Spinal cord (tissue), 9 donors: ENCODE measurements at regions not wholly inside any gene's neighbourhood (a gene's known extent, or its start where the extent isn't known, plus 50 kb on each side); places are given as distances from the start of the nearest gene placed in this dataset.
A peak's percentile ranks its signal among the peaks of the same experiment; 100 is the strongest.

ENCODE experiments used
- DNase-seq, 6 donors: peaks; one replicate each; pipeline versions ENCODE4 v3.0.0 to v3.0.0-alpha.2; 2013 to 2015; ENCODE audit warnings: low spot score in 6 of 6, low read depth in 4 of 6
- H3K27ac ChIP-seq: one replicate; pipeline ENCODE4 v1.5.1; 2013; ENCODE audit warnings: low read depth, low read length, control low read depth
- H3K27me3 ChIP-seq: one replicate; pipeline ENCODE4 v1.6.1; 2013; ENCODE audit warnings: low read length; ENCODE audit not compliant: control insufficient read depth, insufficient read depth
- H3K36me3 ChIP-seq: one replicate; pipeline ENCODE4 v1.6.1; 2013; ENCODE audit warnings: low read length; ENCODE audit not compliant: control insufficient read depth, insufficient read depth
- H3K4me1 ChIP-seq: one replicate; pipeline ENCODE4 v1.6.1; 2013; ENCODE audit warnings: low read length; ENCODE audit not compliant: control insufficient read depth, insufficient read depth
- H3K4me3 ChIP-seq: one replicate; pipeline ENCODE4 v1.5.1; 2013; ENCODE audit warnings: low read depth, low read length, control low read depth
- H3K9me3 ChIP-seq: one replicate; pipeline ENCODE4 v1.6.1; 2013; ENCODE audit warnings: low read length; ENCODE audit not compliant: control insufficient read depth, insufficient read depth
- whole genome bisulfite sequencing: methylation state at CpG from one replicate; pipeline ENCODE4 v1.1.5; 2013; ENCODE audit warnings: missing lambda C conversion rate; ENCODE audit not compliant: insufficient coverage; 5-methylcytosine and 5-hydroxymethylcytosine counted together
- donor health status: healthy.

DNA sequence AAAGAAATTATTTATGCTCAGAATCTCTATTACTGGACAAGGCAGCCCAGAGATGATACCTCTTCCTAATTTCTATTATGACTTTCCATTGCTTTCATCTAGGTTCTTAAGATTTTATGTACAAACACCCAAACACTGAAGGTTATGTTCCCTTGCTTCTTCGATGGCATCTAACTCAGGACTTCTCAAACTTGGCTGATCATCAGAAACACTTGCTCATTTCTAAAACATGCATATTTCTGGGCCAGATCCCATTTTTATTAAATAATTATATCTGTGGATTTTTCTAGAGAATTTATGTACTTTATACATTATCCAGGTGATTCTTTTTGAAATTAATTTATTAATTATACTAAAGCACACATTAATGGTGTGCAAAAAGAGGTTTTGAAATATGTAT lies 482.4 kb upstream of the NR2F2 start:
- Histone ChIP-seq H3K27me3 (no peaks in the 10 kb centered on the region), H3K36me3 (no peaks in the 10 kb centered on the region), H3K4me3 (no peak overlapping the region), H3K9me3 (no peaks in the 10 kb centered on the region), H3K4me1 (no peaks in the 10 kb centered on the region), H3K27ac (no peak overlapping the region)
- no peak for DNase-seq
- no CpG with 5 or more reads among the region's 1 CpG for WGBS

DNA sequence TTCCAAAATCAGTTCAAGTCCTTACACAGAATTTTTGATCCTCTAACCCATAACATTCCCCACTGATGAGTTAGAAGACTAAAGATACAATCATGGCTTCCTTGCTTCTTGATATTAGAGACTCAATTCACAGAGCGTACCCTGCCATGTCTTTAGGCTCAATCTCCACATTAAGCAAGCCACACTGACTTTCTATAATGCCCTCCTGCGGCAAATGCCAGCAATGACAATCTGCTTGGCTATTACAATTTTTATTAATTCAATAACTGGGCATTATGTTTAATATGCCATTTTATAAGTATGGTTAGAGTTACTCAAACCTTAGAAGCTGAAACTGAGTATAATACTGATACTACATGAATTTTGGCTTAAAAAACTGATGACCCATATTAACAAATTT lies 479.7 kb upstream of the NR2F2 start:
- no peak overlapping the region for H3K4me3 ChIP-seq
- no peaks in the 10 kb centered on the region for H3K4me1 ChIP-seq
- no peak overlapping the region for H3K27ac ChIP-seq
- no peaks in the 10 kb centered on the region for H3K9me3 ChIP-seq
- no peak for DNase-seq
- H3K27me3 ChIP-seq: no peaks in the 10 kb centered on the region
- H3K36me3 ChIP-seq: no peaks in the 10 kb centered on the region
- no CpG with 5 or more reads among the region's 2 CpGs for WGBS

DNA sequence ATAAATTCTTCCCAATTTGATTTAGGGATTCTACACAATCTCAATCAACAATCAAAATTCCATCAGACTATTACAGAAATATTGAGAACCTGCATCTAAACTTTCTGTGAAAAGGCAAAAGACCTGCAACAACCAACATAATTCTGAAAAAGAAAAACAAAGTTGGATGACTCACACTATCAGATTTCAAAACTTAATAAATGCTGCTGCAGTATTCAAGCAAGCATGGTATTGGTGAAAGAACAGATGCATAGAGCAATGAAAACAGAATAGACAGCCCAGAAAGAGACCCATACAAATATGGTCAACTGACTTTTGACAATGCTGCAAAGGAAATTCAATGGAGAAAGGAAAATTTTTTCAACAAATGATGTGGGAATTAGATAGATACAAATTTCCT lies 477.1 kb upstream of the NR2F2 start:
- Histone ChIP-seq H3K36me3 (no peaks in the 10 kb centered on the region), H3K27ac (no peak overlapping the region), H3K4me3 (no peak overlapping the region), H3K4me1 (no peaks in the 10 kb centered on the region), H3K9me3 (no peaks in the 10 kb centered on the region), H3K27me3 (no peaks in the 10 kb centered on the region)
- DNase-seq: no peak

DNA sequence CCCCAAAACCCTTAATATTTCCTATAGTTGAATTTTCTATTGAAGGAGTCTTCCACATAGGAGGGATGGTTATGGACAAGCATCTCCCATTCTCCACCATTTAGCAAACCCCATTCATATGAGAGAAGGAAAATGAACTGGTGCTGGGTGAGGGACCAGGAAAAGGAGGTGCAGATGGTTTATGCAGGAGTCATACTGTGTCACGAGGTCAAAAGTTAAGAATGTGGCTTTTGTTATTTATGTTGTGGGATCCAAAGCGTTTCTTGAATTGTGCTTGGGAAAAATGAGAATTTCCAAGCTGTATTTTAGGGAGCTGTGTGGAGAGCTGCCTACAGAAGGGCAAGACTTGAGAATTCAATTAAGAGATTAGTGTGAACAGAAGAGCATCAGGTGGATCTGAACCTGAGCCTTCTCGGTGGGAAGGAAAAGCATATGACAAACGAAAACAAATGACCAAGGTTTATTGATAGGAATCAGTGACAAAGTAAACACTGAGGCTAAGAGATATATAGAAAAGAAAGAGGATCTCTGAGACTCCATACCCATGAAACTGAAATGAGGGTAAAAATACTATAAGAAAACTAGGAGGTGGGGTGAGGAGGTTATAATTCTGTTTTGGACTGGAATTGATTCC lies 473.3 kb upstream of the NR2F2 start:
- DNase-seq: no peak
- Histone ChIP-seq H3K4me1 (no peaks in the 10 kb centered on the region), H3K9me3 (no peaks in the 10 kb centered on the region), H3K27ac (no peak overlapping the region), H3K36me3 (no peaks in the 10 kb centered on the region), H3K27me3 (no peaks in the 10 kb centered on the region), H3K4me3 (no peak overlapping the region)
- whole genome bisulfite sequencing: 81% methylated on average over 3 of the region's 4 CpGs

DNA sequence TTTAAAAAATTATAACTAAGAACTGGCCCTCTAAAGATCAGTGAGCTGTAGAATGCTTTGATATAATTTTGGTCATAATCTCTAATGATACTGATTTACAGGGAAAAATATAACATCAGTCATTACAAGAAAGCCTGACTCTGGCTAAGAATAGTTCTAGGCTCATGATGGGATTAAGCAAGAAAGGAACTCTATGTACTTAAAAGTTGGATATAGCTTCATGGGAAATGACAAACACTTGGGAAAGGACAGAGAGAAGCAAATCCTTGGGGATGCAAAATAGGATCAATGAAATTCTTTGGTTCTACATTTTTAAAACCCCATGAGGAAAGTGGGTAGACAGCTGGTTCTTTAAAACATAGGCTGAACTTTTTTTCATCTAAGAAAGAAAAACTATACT lies 472.7 kb upstream of the NR2F2 start:
- Histone ChIP-seq H3K27me3 (no peaks in the 10 kb centered on the region), H3K4me3 (no peak overlapping the region), H3K36me3 (no peaks in the 10 kb centered on the region), H3K9me3 (no peaks in the 10 kb centered on the region), H3K4me1 (no peaks in the 10 kb centered on the region), H3K27ac (no peak overlapping the region)
- no peak for DNase-seq

DNA sequence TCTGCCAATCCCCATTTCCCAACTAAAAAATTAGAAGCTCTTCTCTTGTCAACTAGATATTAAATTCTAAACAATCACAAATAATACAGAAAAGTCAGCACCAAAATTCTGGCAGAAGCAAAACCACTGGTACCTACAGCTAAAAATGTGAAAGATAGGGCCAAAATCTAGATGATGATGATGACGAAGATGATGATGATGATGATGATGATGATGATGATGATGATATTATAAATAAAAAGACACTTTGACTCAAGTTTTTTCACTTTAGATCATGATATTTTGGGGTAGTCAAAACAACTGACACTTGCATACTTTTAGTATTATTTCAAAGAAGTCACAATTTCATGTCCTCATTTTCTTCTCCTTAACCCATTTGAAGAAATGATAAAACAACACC lies 470.1 kb upstream of the NR2F2 start:
- no peaks in the 10 kb centered on the region for H3K36me3 ChIP-seq
- no peaks in the 10 kb centered on the region for H3K4me1 ChIP-seq
- no peak overlapping the region for H3K27ac ChIP-seq
- no peaks in the 10 kb centered on the region for H3K27me3 ChIP-seq
- H3K9me3 ChIP-seq: no peaks in the 10 kb centered on the region
- no peak overlapping the region for H3K4me3 ChIP-seq
- no CpG with 5 or more reads among the region's 1 CpG for WGBS
- DNase-seq: no peak

DNA sequence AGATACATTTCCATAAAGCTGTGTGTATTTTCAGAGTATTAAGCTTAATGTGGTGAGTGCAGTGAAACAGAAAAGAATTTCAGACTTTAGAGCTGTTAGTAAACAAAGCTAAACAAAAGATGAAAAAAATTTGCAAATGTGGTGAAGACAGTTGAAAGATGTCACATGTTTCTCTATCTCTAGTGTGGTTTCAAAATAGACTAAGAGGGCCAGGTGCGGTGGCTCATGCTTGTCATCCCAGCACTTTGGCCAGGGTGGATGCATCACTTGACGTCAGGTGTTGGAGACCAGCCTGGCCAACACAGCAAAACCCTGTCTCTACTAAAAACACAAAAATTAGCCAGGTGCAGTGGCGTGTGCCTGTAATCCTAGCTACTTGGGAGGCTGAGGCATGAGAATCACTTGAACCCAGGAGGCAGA lies 466.0 kb upstream of the NR2F2 start:
- Histone ChIP-seq H3K4me1 (peaks cover 3% of the 10 kb centered on the region), H3K27me3 (no peaks in the 10 kb centered on the region), H3K27ac (no peak overlapping the region), H3K36me3 (no peaks in the 10 kb centered on the region), H3K4me3 (no peak overlapping the region), H3K9me3 (no peaks in the 10 kb centered on the region)
- 86% methylated on average over 1 of the region's 3 CpGs for WGBS
- DNase-seq: no peak

DNA sequence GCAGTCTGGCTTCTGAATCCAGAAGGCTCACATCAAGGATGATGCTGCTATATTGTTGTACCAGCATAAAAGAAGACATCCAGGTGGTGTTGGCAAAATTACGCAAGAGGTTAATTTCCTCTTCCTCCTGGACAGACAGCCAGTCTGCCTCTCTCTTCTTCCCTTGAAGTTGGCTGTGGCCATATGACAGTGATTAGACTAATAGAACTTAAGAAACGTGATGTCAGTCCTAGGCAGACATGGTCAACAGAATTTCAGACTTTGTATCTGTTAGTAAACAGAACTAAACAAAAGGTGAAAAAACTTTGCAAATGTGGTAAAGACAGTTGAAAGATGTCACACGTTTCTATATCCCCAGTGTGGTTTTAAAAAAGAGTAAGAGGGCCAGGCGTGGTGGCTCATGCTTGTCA lies 465.2 kb upstream of the NR2F2 start:
- DNase-seq: no peak
- 68% methylated on average over 2 of the region's 4 CpGs for WGBS

DNA sequence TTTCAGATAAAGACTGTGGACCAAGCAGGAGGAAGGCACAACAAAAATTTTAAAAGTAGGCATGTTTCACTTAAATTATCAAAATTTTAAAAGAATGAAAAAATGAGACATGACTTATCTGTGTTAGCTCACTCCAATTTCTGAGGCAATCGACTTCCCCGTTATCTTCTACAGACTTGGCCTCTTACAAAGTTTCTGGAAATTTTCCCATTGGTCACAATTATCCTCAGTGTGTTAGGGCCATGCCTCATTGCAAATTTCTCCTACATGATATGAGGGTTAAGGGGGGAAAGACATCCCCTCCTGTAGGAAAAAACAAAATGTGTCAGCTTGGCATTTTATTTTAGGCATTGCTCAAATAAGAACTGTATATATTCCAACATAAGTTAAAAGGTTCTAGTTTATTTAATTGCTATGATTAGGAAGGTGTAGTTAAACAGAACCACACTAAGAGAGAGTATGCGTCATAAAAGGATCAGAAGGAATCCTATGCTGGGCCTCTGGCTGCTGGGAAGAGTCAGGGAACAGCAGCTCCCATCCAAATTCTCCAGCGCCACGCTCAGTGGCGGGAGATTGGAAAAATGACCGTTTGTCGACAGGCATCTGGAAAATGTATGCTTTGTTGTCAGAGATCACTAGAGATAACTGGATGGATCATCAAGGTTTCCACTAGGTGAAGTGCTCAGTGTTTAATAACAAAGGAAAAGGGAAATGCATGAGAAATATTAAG lies 463.6 kb upstream of the NR2F2 start:
- no peak overlapping the region for H3K27ac ChIP-seq
- no peak overlapping the region for H3K4me3 ChIP-seq
- H3K27me3 ChIP-seq: no peaks in the 10 kb centered on the region
- peaks cover 3% of the 10 kb centered on the region for H3K4me1 ChIP-seq
- no peaks in the 10 kb centered on the region for H3K9me3 ChIP-seq
- WGBS: 100% methylated on average over 3 of the region's 8 CpGs
- DNase-seq: no peak
- no peaks in the 10 kb centered on the region for H3K36me3 ChIP-seq

More for the DNA sequence above, 465.2 kb upstream of the NR2F2 start:
- Histone ChIP-seq H3K9me3 (no peaks in the 10 kb centered on the region), H3K36me3 (no peaks in the 10 kb centered on the region), H3K4me1 (peaks cover 3% of the 10 kb centered on the region), H3K27ac (no peak overlapping the region), H3K4me3 (no peak overlapping the region), H3K27me3 (no peaks in the 10 kb centered on the region)

DNA sequence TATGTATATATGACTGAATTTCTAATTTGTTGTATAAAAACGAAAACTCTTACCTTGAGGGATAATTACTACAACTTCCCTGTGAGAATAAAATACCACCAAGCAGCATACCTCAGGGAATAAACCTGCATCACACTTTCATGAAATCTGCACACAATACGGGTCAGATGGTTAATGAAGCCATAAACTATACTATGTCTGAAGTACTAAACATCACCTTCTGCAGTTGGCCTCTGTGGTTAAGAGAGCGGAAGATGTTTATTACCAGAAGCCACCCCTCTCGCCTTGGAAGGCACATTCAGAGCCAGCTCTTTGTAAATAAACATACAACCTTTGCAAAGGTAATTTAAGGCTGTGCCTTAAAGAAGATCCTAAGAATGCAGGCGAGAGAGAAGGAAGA lies 462.1 kb upstream of the NR2F2 start:
- peak in 1 of 6 donors; percentile 54 for DNase-seq
- H3K4me3 ChIP-seq: no peak overlapping the region
- no peak overlapping the region for H3K27ac ChIP-seq
- H3K27me3 ChIP-seq: no peaks in the 10 kb centered on the region
- H3K9me3 ChIP-seq: no peaks in the 10 kb centered on the region
- H3K4me1 ChIP-seq: peaks cover 3% of the 10 kb centered on the region
- no peaks in the 10 kb centered on the region for H3K36me3 ChIP-seq
- WGBS: no CpG with 5 or more reads among the region's 5 CpGs
